Lung (tissue), 11 donors: ENCODE measurements at regions not wholly inside any gene's neighbourhood (a gene's known extent, or its start where the extent isn't known, plus 50 kb on each side); places are given as distances from the start of the nearest gene placed in this dataset.
A peak's percentile ranks its signal among the peaks of the same experiment; 100 is the strongest.

Experiments used
- ATAC-seq: fragments of 200-7000 bp; cut with Tn5 transposase; one replicate; pipeline ENCODE4 v1.9.1; 2020; ENCODE audit warnings: moderate number of reproducible peaks; ENCODE audit not compliant: insufficient read depth, low FRiP score
- DNase-seq, 3 donors: peaks; one replicate each; pipeline ENCODE4 v3.0.0-alpha.2; 2013 to 2017
- H3K27ac ChIP-seq, 2 donors: one replicate each; pipeline ENCODE4 v1.5.1; 2013; ENCODE audit warnings: mild to moderate bottlenecking in 2 of 2, moderate library complexity in 2 of 2, control low read depth in 1 of 2, inconsistent platforms in 1 of 2, low read depth in 1 of 2, low read length in 1 of 2
- H3K27me3 ChIP-seq, 3 donors: one replicate each; pipeline ENCODE4 v1.5.1; 2013; ENCODE audit warnings: low read length in 2 of 3; ENCODE audit not compliant: control insufficient read depth in 3 of 3, insufficient read depth in 3 of 3
- H3K36me3 ChIP-seq, 4 donors: one replicate each; pipeline ENCODE4 v1.5.1; 2013; ENCODE audit warnings: low read length in 4 of 4, mild to moderate bottlenecking in 1 of 4, moderate library complexity in 1 of 4; ENCODE audit not compliant: control insufficient read depth in 4 of 4, insufficient read depth in 4 of 4
- H3K4me1 ChIP-seq, 5 donors: one replicate each; pipeline ENCODE4 v1.5.1; 2013; ENCODE audit warnings: low read length in 5 of 5, mild to moderate bottlenecking in 2 of 5, moderate library complexity in 1 of 5; ENCODE audit not compliant: control insufficient read depth in 5 of 5, insufficient read depth in 5 of 5
- H3K4me3 ChIP-seq: one replicate; pipeline ENCODE4 v1.5.1; 2013; ENCODE audit warnings: mild to moderate bottlenecking, control low read depth, moderate library complexity
- H3K9ac ChIP-seq, 2 donors: one replicate each; pipeline ENCODE4 v1.5.1; 2013; ENCODE audit warnings: low read length in 2 of 2, control low read depth in 1 of 2; ENCODE audit not compliant: insufficient read depth in 1 of 2
- H3K9me3 ChIP-seq, 4 donors: one replicate each; pipeline ENCODE4 v1.5.1; 2013; ENCODE audit warnings: low read length in 3 of 4, mild to moderate bottlenecking in 1 of 4, moderate library complexity in 1 of 4; ENCODE audit not compliant: control insufficient read depth in 4 of 4, insufficient read depth in 3 of 4
- CTCF ChIP-seq: IDR thresholded peaks from 2 replicates; pipeline ENCODE4 v1.5.1; 2012; ENCODE audit warnings: mild to moderate bottlenecking; ENCODE audit errors: control extremely low read depth, extremely low read depth
- WGBS, 2 donors: extraction: QIAGEN DNeasy Blood & Tissue Kit; methylation state at CpG; one replicate each; pipeline ENCODE4 v1.1.7; 2013; 5-methylcytosine and 5-hydroxymethylcytosine counted together
- donor health status: control.
- donor health status: control.
- donor health status: Bipolar disorder and iron deficiency.
- donor health status: healthy.
- donor health status: DM: yes; HTN: yes; CAD: no.

DNA sequence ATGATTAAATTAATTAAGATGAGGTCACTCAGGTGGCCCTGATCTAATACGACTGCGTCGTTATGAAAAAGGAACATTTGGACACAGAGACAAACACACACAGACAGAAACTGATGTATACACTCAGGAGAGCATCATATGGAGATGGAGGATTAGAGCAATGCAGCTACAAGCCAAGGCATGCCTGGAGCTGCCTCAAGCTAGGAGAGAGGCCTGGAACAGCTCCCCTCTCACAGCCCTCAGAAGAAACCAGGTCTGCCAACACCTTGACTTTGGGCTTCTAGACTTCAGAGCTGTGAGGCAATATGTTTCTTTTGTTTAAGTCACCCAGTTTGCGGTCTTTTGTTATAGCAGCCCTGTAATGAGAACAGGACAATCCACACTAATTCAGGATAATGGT lies 318.9 kb downstream of the HS3ST3B1 start:
- DNase-seq (no peak), ATAC-seq (no peak)
- H3K27me3 ChIP-seq, result no peaks in the 10 kb centered on the region
- no peaks in the 10 kb centered on the region for H3K36me3 ChIP-seq
- H3K27ac ChIP-seq, result no peak overlapping the region
- no peak overlapping the region for H3K4me3 ChIP-seq
- H3K9ac ChIP-seq, result no peak overlapping the region
- 69 to 96% methylated on average over 4 of the region's 4 CpGs for WGBS, 2 donors
- TF ChIP-seq CTCF, result no peak
- peaks cover 0 to 2% (median 0%) of the 10 kb centered on the region in 4 donors for H3K9me3 ChIP-seq
- H3K4me1 ChIP-seq, result no peaks in the 10 kb centered on the region

DNA sequence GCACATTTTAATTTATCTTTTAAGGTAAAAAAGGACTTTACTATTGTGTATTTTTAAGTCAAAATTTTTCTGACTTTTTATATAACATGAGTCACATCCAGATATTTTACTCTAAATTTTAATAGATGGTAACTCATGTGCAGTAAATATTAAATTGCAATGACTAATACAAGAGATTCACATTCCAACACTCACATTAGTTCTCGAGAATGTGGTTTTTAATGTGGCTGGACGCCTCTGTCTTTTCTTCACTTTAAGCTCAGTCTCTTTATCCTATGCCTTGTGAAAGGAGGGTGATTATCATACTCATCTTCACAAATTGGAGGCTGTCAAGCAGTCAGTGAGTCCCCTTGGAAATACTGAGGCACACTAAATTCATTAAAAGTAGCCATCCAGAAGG lies 315.6 kb downstream of the HS3ST3B1 start:
- no peak for ATAC-seq
- Histone ChIP-seq H3K9me3 (peaks cover 0 to 2% (median 0%) of the 10 kb centered on the region in 4 donors), H3K27me3 (no peaks in the 10 kb centered on the region), H3K36me3 (no peaks in the 10 kb centered on the region), H3K4me3 (no peak overlapping the region), H3K4me1 (no peaks in the 10 kb centered on the region), H3K27ac (no peak overlapping the region), H3K9ac (no peak overlapping the region)
- no peak for DNase-seq
- TF ChIP-seq CTCF, result no peak
- 83 to 90% methylated on average over 2 of the region's 2 CpGs for WGBS, 2 donors

- H3K9ac ChIP-seq, result no peak overlapping the region
- no peaks in the 10 kb centered on the region for H3K36me3 ChIP-seq
- no peak overlapping the region for H3K4me3 ChIP-seq
- H3K4me1 ChIP-seq, result no peaks in the 10 kb centered on the region
- H3K27ac ChIP-seq, result no peak overlapping the region
- WGBS, 2 donors, result 30 to 51% methylated on average over 5 of the region's 5 CpGs
- ATAC-seq (peak; percentile 72), DNase-seq (peak in 1 of 3 donors; percentile 15)
- H3K27me3 ChIP-seq, result no peaks in the 10 kb centered on the region
- no peaks in the 10 kb centered on the region for H3K9me3 ChIP-seq
- TF ChIP-seq CTCF, result no peak
Observed at GRCh38 chr17:14605267-14605599, 304.4 kb downstream of the HS3ST3B1 start.

- no peaks in the 10 kb centered on the region for H3K27me3 ChIP-seq
- no peak overlapping the region for H3K9ac ChIP-seq
- ATAC-seq, result no peak
- H3K4me1 ChIP-seq, result no peaks in the 10 kb centered on the region
- H3K27ac ChIP-seq, result no peak overlapping the region
- DNase-seq, result peak in 1 of 3 donors; percentile 2
- H3K4me3 ChIP-seq, result no peak overlapping the region
- WGBS, 2 donors, result 39 to 61% methylated on average over 9 of the region's 9 CpGs
- H3K9me3 ChIP-seq, result no peaks in the 10 kb centered on the region
- TF ChIP-seq CTCF, result no peak
- H3K36me3 ChIP-seq, result no peaks in the 10 kb centered on the region
Observed at GRCh38 chr17:14604591-14605266, 303.8 kb downstream of the HS3ST3B1 start.
